ENCODE measurements at regions not wholly inside any gene's neighbourhood (a gene's known extent, or its start where the extent isn't known, plus 50 kb on each side); places are given as distances from the start of the nearest gene placed in this dataset.

- Histone ChIP-seq H3K36me3 (no peaks in the 10 kb centered on the region), H3K27ac (no peak overlapping the region), H3K27me3 (no peaks in the 10 kb centered on the region), H3K9me3 (no peaks in the 10 kb centered on the region), H3K4me3 (no peak overlapping the region), H3K4me1 (no peaks in the 10 kb centered on the region)
- no peak for TF ChIP-seq POLR2AphosphoS5 (IDR thresholded peaks at IDR 0.05)
- no peak for TF ChIP-seq CTCF (IDR thresholded peaks at IDR 0.05)
- no peak for TF ChIP-seq EP300 (IDR thresholded peaks at IDR 0.05)
- TF ChIP-seq POLR2A (IDR thresholded peaks at IDR 0.05) = no peak
- no peak for DNase-seq (ENCODE audit: low spot score in 2 of 2)
Measured at GRCh38 chr5:153224651-153225050, 265.8 kb upstream of the GRIA1 start.

- no peaks in the 10 kb centered on the region for H3K4me1 ChIP-seq
- WGBS = 77% methylated on average over 2 of the region's 2 CpGs
- no peaks in the 10 kb centered on the region for H3K27me3 ChIP-seq
- no peaks in the 10 kb centered on the region for H3K9me3 ChIP-seq
- DNase-seq (ENCODE audit: low spot score in 2 of 2) = no peak
- no peaks in the 10 kb centered on the region for H3K36me3 ChIP-seq
- H3K27ac ChIP-seq = no peak overlapping the region
- no peak overlapping the region for H3K4me3 ChIP-seq
- TF ChIP-seq EP300 (IDR thresholded peaks at IDR 0.05) (no peak), POLR2A (IDR thresholded peaks at IDR 0.05) (no peak), CTCF (IDR thresholded peaks at IDR 0.05) (no peak), POLR2AphosphoS5 (IDR thresholded peaks at IDR 0.05) (no peak)
Measured at GRCh38 chr5:153233933-153234332, 256.5 kb upstream of the GRIA1 start.

- H3K4me3 ChIP-seq = no peak overlapping the region
- H3K36me3 ChIP-seq = no peaks in the 10 kb centered on the region
- DNase-seq (ENCODE audit: low spot score in 2 of 2) = no peak
- no peak for TF ChIP-seq POLR2AphosphoS5 (IDR thresholded peaks at IDR 0.05)
- TF ChIP-seq CTCF (IDR thresholded peaks at IDR 0.05) = no peak
- no peak for TF ChIP-seq EP300 (IDR thresholded peaks at IDR 0.05)
- TF ChIP-seq POLR2A (IDR thresholded peaks at IDR 0.05) = no peak
- H3K27ac ChIP-seq = no peak overlapping the region
- H3K9me3 ChIP-seq = no peaks in the 10 kb centered on the region
- no peaks in the 10 kb centered on the region for H3K27me3 ChIP-seq
- WGBS = 67% methylated on average over 3 of the region's 3 CpGs
- H3K4me1 ChIP-seq = no peaks in the 10 kb centered on the region
Measured at GRCh38 chr5:153236319-153236718, 254.2 kb upstream of the GRIA1 start.

GRCh38 chr5:153237671-153238332 is 252.7 kb upstream of the GRIA1 start:
- Histone ChIP-seq H3K36me3 (no peaks in the 10 kb centered on the region), H3K9me3 (no peaks in the 10 kb centered on the region), H3K4me3 (no peak overlapping the region), H3K27ac (no peak overlapping the region), H3K27me3 (no peaks in the 10 kb centered on the region), H3K4me1 (no peaks in the 10 kb centered on the region)
- WGBS = 84% methylated on average over 1 of the region's 1 CpG
- no peak for DNase-seq (ENCODE audit: low spot score in 2 of 2)
- TF ChIP-seq EP300 (IDR thresholded peaks at IDR 0.05) (no peak), POLR2AphosphoS5 (IDR thresholded peaks at IDR 0.05) (no peak), POLR2A (IDR thresholded peaks at IDR 0.05) (no peak), CTCF (IDR thresholded peaks at IDR 0.05) (no peak)

- H3K27me3 ChIP-seq = no peaks in the 10 kb centered on the region
- no peaks in the 10 kb centered on the region for H3K4me1 ChIP-seq
- no peaks in the 10 kb centered on the region for H3K9me3 ChIP-seq
- no peak for DNase-seq (ENCODE audit: low spot score in 2 of 2)
- no peak for TF ChIP-seq CTCF (IDR thresholded peaks at IDR 0.05)
- no peak for TF ChIP-seq POLR2A (IDR thresholded peaks at IDR 0.05)
- no peak for TF ChIP-seq POLR2AphosphoS5 (IDR thresholded peaks at IDR 0.05)
- no peak for TF ChIP-seq EP300 (IDR thresholded peaks at IDR 0.05)
- H3K36me3 ChIP-seq = no peaks in the 10 kb centered on the region
- no peak overlapping the region for H3K4me3 ChIP-seq
- H3K27ac ChIP-seq = no peak overlapping the region
Measured at GRCh38 chr5:153257381-153257780, 233.1 kb upstream of the GRIA1 start.
